Glomerular visceral epithelial cell (primary cell): ENCODE measurements at regions not wholly inside any gene's neighbourhood (a gene's known extent, or its start where the extent isn't known, plus 50 kb on each side); places are given as distances from the start of the nearest gene placed in this dataset.
"Not testable (repeated sequence)": the region's sequence is repeated elsewhere in the genome, so short reads cannot be mapped to it uniquely, and the experiment has no call there.

Experiments used
- DNase-seq: peaks from one replicate; pipeline ENCODE4 v3.0.0-alpha.2; 2016; ENCODE audit errors: extremely low spot score

- peak; percentile 1 for DNase-seq
Observed at GRCh38 chr5:118195211-118195610, 793.1 kb downstream of the DTWD2 start.

GRCh38 chr5:118193194-118193905 is 795.0 kb downstream of the DTWD2 start:
- no peak for DNase-seq

GRCh38 chr5:118185018-118185417 is 803.3 kb downstream of the DTWD2 start:
- DNase-seq = no peak

GRCh38 chr5:118176146-118176545 is 812.2 kb downstream of the DTWD2 start:
- DNase-seq = no peak

- DNase-seq = no peak
Observed at GRCh38 chr5:118174671-118175070, 813.7 kb downstream of the DTWD2 start.

GRCh38 chr5:118173340-118173739 is 815.0 kb downstream of the DTWD2 start:
- no peak for DNase-seq

- DNase-seq = no peak
Observed at GRCh38 chr5:118165619-118166018, 822.7 kb downstream of the DTWD2 start.

- no peak for DNase-seq
Observed at GRCh38 chr5:118156181-118156580, 832.2 kb downstream of the DTWD2 start.

- no peak for DNase-seq
Observed at GRCh38 chr5:118146824-118147223, 841.5 kb downstream of the DTWD2 start.

- no peak for DNase-seq
Observed at GRCh38 chr5:118144540-118144939, 843.8 kb downstream of the DTWD2 start.

- no peak for DNase-seq
Observed at GRCh38 chr5:118139361-118139760, 849.0 kb downstream of the DTWD2 start.

- DNase-seq = peak; percentile 2
Observed at GRCh38 chr5:118126159-118126558, 862.2 kb downstream of the DTWD2 start.

GRCh38 chr5:118125687-118126086 is 862.7 kb downstream of the DTWD2 start:
- DNase-seq = no peak

GRCh38 chr5:118121258-118121657 is 867.1 kb downstream of the DTWD2 start:
- no peak for DNase-seq

GRCh38 chr5:118115791-118116190 is 872.6 kb downstream of the DTWD2 start:
- DNase-seq = peak; percentile 31

GRCh38 chr5:118111956-118112355 is 876.4 kb downstream of the DTWD2 start:
- DNase-seq = no peak

GRCh38 chr5:118107246-118107645 is 881.1 kb downstream of the DTWD2 start:
- not testable (repeated sequence) for DNase-seq

GRCh38 chr5:118098716-118099115 is 889.6 kb downstream of the DTWD2 start:
- no peak for DNase-seq

GRCh38 chr5:118095115-118095514 is 893.2 kb downstream of the DTWD2 start:
- DNase-seq = peak; percentile 8

GRCh38 chr5:118088448-118088847 is 899.9 kb downstream of the DTWD2 start:
- no peak for DNase-seq

- DNase-seq = no peak
Observed at GRCh38 chr5:118076490-118076889, 911.9 kb downstream of the DTWD2 start.

- no peak for DNase-seq
Observed at GRCh38 chr5:118070041-118070440, 918.3 kb downstream of the DTWD2 start.

- DNase-seq = peak; percentile 7
Observed at GRCh38 chr5:118069452-118069851, 918.9 kb downstream of the DTWD2 start.

- DNase-seq = no peak
Observed at GRCh38 chr5:118068886-118069285, 919.5 kb downstream of the DTWD2 start.
